ENCODE measurements at regions not wholly inside any gene's neighbourhood (a gene's known extent, or its start where the extent isn't known, plus 50 kb on each side); places are given as distances from the start of the nearest gene placed in this dataset.

GRCh38 chr9:79885093-79885857 is 313.5 kb downstream of the TLE4 start:
- no peak for DNase-seq

- no peak for DNase-seq
Observed at GRCh38 chr9:79884546-79884945, 312.8 kb downstream of the TLE4 start.

- DNase-seq, result no peak
Observed at GRCh38 chr9:79883073-79883645, 311.4 kb downstream of the TLE4 start.

- no peak for DNase-seq
Observed at GRCh38 chr9:79880626-79881025, 308.9 kb downstream of the TLE4 start.

GRCh38 chr9:79877943-79878602 is 306.3 kb downstream of the TLE4 start:
- no peak for DNase-seq

- DNase-seq, result no peak
Observed at GRCh38 chr9:79868567-79869189, 296.9 kb downstream of the TLE4 start.

GRCh38 chr9:79862921-79863890 is 291.4 kb downstream of the TLE4 start:
- DNase-seq, result no peak

GRCh38 chr9:79858508-79858907 is 286.7 kb downstream of the TLE4 start:
- no peak for DNase-seq

GRCh38 chr9:79857188-79857587 is 285.4 kb downstream of the TLE4 start:
- DNase-seq, result no peak

GRCh38 chr9:79847074-79847473 is 275.3 kb downstream of the TLE4 start:
- DNase-seq, result no peak

GRCh38 chr9:79829566-79830302 is 258.0 kb downstream of the TLE4 start:
- no peak for DNase-seq

GRCh38 chr9:79824265-79824664 is 252.5 kb downstream of the TLE4 start:
- DNase-seq, result no peak

- no peak for DNase-seq
Observed at GRCh38 chr9:79817438-79818004, 245.8 kb downstream of the TLE4 start.

- no peak for DNase-seq
Observed at GRCh38 chr9:79813258-79813638, 241.5 kb downstream of the TLE4 start.

- DNase-seq, result no peak
Observed at GRCh38 chr9:79812507-79813257, 240.9 kb downstream of the TLE4 start.

- no peak for DNase-seq
Observed at GRCh38 chr9:79812099-79812498, 240.3 kb downstream of the TLE4 start.

- DNase-seq, result no peak
Observed at GRCh38 chr9:79809931-79810330, 238.2 kb downstream of the TLE4 start.

- no peak for DNase-seq
Observed at GRCh38 chr9:79809316-79809876, 237.6 kb downstream of the TLE4 start.

GRCh38 chr9:79807971-79808370 is 236.2 kb downstream of the TLE4 start:
- DNase-seq, result no peak

GRCh38 chr9:79806086-79806485 is 234.3 kb downstream of the TLE4 start:
- no peak for DNase-seq
